ENCODE measurements at regions not wholly inside any gene's neighbourhood (a gene's known extent, or its start where the extent isn't known, plus 50 kb on each side); places are given as distances from the start of the nearest gene placed in this dataset.
"Not testable (repeated sequence)": the region's sequence is repeated elsewhere in the genome, so short reads cannot be mapped to it uniquely, and the experiment has no call there.

DNA sequence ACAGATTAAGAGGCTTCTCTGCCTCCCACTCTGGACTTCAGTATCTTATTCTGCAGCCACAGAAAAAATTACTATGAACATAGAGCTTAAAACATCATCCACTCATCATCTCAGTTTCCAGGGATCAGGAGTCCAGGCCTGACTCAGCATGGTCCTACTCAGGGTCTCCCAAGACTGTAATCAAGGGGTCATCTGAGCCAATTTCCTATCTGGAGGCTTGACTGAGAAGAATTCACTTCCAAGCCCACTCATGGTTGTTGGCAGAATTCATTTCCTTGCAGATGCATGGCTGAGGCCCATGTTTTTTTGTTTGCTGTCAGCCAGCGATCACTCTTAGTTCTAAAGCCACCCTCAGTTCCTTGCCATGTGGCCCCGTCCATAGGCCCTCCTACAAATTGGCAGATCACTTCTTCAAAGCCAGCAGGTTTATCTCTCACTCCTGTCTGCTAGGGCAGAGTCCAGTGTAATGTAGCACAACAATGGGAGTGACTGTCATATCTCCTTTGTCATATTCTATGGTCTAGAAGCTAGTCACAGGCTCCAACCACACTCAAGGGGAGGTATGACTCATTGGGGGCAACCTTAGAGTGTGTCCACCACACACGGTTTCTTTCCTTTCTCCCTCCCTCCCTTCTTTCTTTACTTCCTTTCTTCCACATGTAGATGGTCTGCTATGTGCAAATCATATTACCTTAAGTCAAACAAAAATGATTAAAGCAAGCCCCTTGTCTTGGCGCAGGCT lies 251.6 kb downstream of the QDPR start:
- in situ Hi-C loops (cut with MboI; ENCODE audit: low pct_unique_long_range_greater_than_20kb, low sequenced_read_pairs): no loop called here

DNA sequence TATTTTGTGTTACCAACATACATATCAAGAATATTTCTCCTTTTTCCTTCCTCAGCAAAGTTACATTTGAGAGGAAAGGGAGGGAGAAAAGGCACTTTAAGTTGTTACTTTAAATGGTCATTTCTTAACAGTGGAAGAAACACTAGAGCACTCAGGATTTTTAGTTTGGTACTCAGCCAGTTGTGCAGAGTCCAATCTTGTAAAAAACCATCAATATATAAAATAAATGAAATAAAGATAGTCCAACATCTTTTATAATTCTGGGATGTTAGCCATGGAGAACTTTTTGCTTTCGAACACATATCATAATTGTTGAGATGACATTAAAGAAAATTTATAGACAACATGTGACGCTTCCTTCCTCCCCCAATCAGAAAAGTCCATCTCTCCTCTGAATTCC lies 253.8 kb downstream of the QDPR start:
- in situ Hi-C loops (cut with MboI; ENCODE audit: low pct_unique_long_range_greater_than_20kb, low sequenced_read_pairs): no loop called here

More for the DNA sequence above, 251.6 kb downstream of the QDPR start:
- no peak for DNase-seq

GRCh38 chr4:17252131-17252530 lies 259.8 kb downstream of the QDPR start:
- DNase-seq: no peak
- in situ Hi-C loops (cut with MboI; ENCODE audit: low pct_unique_long_range_greater_than_20kb, low sequenced_read_pairs): no loop called here

More for the DNA sequence above, 253.8 kb downstream of the QDPR start:
- no peak for DNase-seq

DNA sequence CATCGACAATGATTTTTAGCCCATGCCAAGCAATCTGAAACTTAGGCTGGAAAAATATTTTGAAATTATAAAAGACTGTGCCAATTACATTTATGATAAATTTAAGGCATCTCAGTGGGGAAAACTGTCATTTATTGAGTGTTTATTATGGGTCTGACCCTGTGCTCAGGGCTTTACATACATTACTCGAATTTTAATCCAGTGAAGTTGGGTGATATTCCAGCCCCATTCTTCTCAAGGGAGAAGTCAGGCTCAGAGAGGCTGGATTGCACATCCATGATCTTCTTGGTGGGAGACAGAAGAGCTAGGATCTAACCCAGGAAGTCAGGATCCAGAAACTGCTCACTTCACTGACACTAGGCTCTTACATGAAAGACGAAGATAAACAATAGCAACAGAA lies 260.8 kb downstream of the QDPR start:
- DNase-seq: no peak
- in situ Hi-C loops (cut with MboI; ENCODE audit: low pct_unique_long_range_greater_than_20kb, low sequenced_read_pairs): no loop called here

- DNase-seq: no peak
- in situ Hi-C loops (cut with MboI; ENCODE audit: low pct_unique_long_range_greater_than_20kb, low sequenced_read_pairs): no loop called here
Measured at GRCh38 chr4:17250591-17250990, 261.3 kb downstream of the QDPR start.

DNA sequence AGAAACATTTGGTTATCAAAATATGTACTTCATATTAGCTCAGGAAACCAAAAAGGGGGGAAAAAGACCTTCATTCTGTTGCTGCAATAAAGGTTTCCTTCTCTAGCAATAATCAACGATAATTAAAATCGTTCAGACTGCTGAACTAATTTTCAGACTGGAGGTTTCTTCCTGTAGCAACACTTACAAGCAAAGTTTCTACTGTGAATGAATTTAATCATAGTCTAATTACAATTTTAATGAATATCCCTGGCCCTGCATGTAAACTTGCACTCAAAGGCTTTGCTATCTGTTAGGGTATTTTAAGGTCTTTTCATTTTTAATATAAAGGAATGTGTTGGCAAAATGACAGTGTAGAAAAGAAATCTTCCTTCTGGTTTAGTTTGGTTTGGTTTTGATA lies 265.2 kb downstream of the QDPR start:
- DNase-seq: no peak
- in situ Hi-C loops (cut with MboI; ENCODE audit: low pct_unique_long_range_greater_than_20kb, low sequenced_read_pairs): no loop called here

- in situ Hi-C loops (cut with MboI; ENCODE audit: low pct_unique_long_range_greater_than_20kb, low sequenced_read_pairs): no loop called here
- DNase-seq: no peak
Measured at GRCh38 chr4:17241835-17242234, 270.1 kb downstream of the QDPR start.

DNA sequence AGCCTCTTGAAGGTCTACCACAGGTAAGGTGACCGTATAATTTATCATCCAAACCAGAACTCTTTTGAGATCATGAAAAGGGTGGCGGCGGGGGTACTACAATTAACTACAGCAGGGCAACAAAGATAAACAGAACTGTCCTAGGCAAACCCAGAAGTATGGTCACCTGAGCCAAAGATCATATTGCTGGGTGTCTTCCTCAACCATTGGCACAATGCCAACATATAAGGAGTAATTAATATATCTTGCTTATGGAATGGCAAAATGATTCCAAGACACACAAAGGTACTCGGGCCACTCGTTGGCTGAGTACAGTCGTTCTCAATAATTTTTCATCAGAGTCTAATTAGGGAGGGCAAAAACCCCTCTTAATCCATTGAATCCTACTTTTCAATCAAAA lies 273.3 kb downstream of the QDPR start:
- DNase-seq: no peak
- in situ Hi-C loops (cut with MboI; ENCODE audit: low pct_unique_long_range_greater_than_20kb, low sequenced_read_pairs): no loop called here

DNA sequence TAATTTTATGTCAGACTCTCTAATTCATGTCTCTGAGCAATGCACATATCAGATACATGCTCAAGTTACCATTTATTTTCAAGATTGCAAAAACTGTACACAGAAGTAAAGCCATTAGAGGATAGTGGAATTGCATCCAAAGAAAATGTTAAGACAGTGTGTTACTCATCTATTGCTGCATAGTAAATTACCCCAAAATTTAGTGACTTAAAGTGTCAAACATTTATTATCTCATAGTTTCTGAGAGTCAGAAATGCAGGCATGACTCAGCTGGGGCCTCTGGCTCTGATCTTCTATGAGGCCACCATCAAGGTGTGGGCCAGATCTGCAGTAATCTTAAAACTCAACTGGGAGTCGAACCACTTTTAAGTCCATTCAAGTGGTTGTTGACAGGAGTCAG lies 275.2 kb downstream of the QDPR start:
- in situ Hi-C loops (cut with MboI; ENCODE audit: low pct_unique_long_range_greater_than_20kb, low sequenced_read_pairs): no loop called here
- DNase-seq: no peak

DNA sequence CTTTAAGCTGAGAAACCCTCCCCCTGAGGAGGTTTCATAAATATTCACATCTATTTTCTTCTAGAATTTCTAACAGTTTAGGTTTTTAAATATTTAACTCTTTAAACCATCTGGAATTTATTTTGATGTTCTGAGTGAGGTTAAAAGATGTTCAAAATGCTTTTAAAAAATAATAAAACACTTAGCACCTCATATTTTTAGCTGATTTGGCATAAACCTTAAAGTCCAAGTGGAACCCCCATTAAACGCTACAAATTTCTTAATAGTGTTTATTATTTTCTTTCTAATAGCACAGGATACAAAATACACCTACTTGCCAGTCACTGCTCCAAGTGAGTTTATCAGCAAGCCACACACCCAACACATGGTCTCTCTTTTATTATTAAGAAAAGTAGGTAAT lies 277.2 kb downstream of the QDPR start:
- in situ Hi-C loops (cut with MboI; ENCODE audit: low pct_unique_long_range_greater_than_20kb, low sequenced_read_pairs): no loop called here

DNA sequence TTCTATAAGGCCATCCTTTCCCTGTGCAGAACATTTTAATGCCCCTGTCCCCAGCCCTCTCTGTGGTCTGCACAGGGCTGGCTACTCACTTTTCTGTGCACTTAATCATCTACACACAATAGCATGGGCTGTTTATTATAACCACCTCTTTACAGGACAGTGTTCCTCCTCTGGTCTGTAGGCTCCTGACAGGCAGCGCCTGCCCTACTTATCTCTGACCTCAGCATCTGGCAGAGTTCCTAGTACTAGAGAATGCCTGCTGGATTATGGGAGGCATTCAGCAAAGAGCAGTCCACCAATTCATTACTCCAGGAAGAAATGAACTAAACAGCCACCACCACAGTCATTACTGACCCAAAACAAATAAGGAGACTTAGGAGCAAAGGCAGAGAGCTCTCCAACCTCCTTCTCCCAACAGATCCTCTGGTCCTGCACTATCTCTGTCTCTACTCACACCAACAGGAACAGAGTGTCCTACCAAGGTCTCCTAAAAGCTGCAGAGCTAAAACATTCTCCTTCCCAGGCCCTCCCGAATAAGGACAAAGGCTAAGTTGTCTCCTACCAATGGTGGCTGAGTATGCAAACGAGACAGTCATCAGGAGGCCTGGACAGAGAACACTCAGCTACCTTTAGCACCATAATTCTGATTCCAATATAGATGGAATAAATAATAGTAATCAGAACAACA lies 279.2 kb downstream of the QDPR start:
- no peak for DNase-seq

More for the DNA sequence above, 277.2 kb downstream of the QDPR start:
- DNase-seq: no peak

GRCh38 chr4:17231880-17232475 lies 279.9 kb downstream of the QDPR start:
- DNase-seq; in situ Hi-C loops (cut with MboI; ENCODE audit: low pct_unique_long_range_greater_than_20kb, low sequenced_read_pairs): not testable (repeated sequence)

More for the DNA sequence above, 279.2 kb downstream of the QDPR start:
- in situ Hi-C loops (cut with MboI; ENCODE audit: low pct_unique_long_range_greater_than_20kb, low sequenced_read_pairs): no loop called here

GRCh38 chr4:17230727-17231126 lies 281.2 kb downstream of the QDPR start:
- in situ Hi-C loops (cut with MboI; ENCODE audit: low pct_unique_long_range_greater_than_20kb, low sequenced_read_pairs): no loop called here
- no peak for DNase-seq

- in situ Hi-C loops (cut with MboI; ENCODE audit: low pct_unique_long_range_greater_than_20kb, low sequenced_read_pairs): no loop called here
- no peak for DNase-seq
Measured at GRCh38 chr4:17220816-17221215, 291.1 kb downstream of the QDPR start.

- in situ Hi-C loops (cut with MboI; ENCODE audit: low pct_unique_long_range_greater_than_20kb, low sequenced_read_pairs): no loop called here
- no peak for DNase-seq
Measured at GRCh38 chr4:17218786-17219185, 293.1 kb downstream of the QDPR start.

DNA sequence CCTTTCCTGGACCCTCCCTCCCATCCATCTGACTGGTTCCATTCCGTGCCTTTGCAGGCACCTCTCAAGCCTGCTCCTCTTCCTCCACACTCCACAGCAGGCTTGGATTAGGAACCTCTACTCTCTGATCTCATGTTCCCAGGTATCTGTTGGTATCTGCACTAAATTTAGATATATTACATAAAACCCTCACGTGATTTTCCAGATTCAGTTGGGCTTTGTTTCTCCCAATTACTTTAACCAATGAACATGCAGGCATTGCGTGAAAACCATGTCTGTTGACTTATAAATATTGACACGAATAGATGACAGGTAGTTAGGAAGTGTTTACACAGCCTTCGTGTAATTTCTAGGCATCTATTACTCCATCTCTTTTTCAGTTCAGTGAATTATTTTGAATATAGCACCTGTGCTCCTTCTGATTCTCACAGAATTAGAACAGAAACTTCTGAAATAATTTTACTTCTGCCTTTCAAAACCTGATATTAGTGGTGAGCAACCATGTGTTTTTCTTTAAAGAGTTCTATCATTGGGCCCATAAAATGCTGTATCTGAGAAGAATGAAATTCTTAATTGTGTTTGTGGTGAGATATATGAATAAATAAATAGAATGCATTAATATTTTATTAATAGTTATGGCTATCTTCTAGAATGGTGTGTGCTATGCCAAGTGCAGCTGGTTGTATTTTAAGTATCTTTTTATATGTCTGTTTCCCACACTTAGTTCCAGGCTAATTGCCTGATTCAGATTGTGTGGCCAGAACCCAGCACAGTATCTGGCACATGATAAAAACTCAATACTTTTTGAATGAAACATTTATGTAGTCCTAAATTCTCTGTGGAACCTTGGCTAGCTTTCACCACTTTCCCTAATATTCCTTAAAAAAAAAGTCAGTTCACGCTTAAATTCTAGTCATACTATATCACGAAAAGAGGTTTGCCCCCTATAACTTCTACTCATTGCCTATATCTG lies 304.8 kb downstream of the QDPR start:
- in situ Hi-C loops (cut with MboI; ENCODE audit: low pct_unique_long_range_greater_than_20kb, low sequenced_read_pairs): no loop called here
- no peak for DNase-seq

GRCh38 chr4:17204908-17205307 lies 306.5 kb upstream of the LDB2 start:
- DNase-seq: no peak
- in situ Hi-C loops (cut with MboI; ENCODE audit: low pct_unique_long_range_greater_than_20kb, low sequenced_read_pairs): no loop called here

DNA sequence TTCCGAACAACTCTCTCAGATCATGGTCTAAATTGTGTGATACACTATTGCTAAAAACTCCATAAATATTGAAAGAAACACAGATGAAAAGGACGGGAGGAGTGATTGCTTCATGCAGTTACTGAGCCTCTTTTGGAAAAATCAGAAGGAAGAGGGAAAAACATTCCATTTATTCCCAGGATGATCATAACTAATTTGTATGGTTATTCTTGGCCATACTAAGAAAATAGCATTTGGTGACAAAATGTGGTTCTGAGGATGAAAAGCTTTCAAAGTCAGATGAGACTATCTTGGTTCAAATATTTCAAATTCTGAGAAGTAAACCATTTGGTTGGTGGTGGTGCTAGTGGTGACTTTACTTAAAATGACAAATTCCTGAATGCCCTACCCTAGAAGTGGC lies 305.4 kb upstream of the LDB2 start:
- in situ Hi-C loops (cut with MboI; ENCODE audit: low pct_unique_long_range_greater_than_20kb, low sequenced_read_pairs): no loop called here
- DNase-seq: no peak

DNA sequence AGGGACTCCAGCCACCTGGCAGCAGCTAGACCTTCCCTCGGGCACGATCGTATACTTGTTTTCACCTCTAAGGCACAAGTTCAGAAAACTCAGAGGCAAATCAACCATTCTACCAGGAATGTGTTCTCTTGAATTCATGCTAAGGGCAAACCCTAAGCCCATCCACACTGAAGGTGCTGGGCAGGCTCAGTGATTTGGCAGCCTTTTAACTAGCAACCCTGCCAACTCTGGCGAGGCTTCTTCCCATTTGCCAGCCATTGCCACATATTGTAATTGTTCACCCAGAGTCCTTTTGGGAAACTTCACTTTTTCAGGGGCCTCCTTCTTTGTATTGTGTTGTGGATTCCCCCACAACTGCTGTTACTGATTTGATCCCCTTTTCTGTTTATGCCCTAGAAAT lies 298.6 kb upstream of the LDB2 start:
- no peak for DNase-seq
- in situ Hi-C loops (cut with MboI; ENCODE audit: low pct_unique_long_range_greater_than_20kb, low sequenced_read_pairs): no loop called here
